Mesothelial cell of epicardium (in vitro differentiated cells): ENCODE measurements at regions not wholly inside any gene's neighbourhood (a gene's known extent, or its start where the extent isn't known, plus 50 kb on each side); places are given as distances from the start of the nearest gene placed in this dataset.

ENCODE experiments used
- DNase-seq, 2 experiments: peaks; one replicate each; pipeline ENCODE4 v3.0.0; 2021; ENCODE audit warnings: low spot score in 2 of 2; ENCODE audit not compliant: unreplicated experiment in 2 of 2
- H3K27ac Mint-ChIP-seq: 2 replicates; pipeline ENCODE4 v1.8.0; 2021; ENCODE audit warnings: mixed read lengths
- H3K27me3 Mint-ChIP-seq: 2 replicates; pipeline ENCODE4 v1.8.0; 2021; ENCODE audit warnings: low read depth, mixed read lengths
- H3K36me3 Mint-ChIP-seq: 2 replicates; pipeline ENCODE4 v1.8.0; 2021; ENCODE audit warnings: mixed read lengths
- H3K4me1 Mint-ChIP-seq: 2 replicates; pipeline ENCODE4 v1.8.0; 2021; ENCODE audit warnings: mixed read lengths
- H3K4me3 Mint-ChIP-seq: 2 replicates; pipeline ENCODE4 v1.8.0; 2021; ENCODE audit warnings: mild to moderate bottlenecking, moderate library complexity, mixed read lengths
- H3K9me3 Mint-ChIP-seq: 2 replicates; pipeline ENCODE4 v1.8.0; 2021; ENCODE audit warnings: mixed read lengths
- TF ChIP-seq, protein P1 (sequence below): fragments of 200-600 bp; sonication (generic); IDR thresholded peaks from one replicate; pipeline ENCODE4 v1.5.0; 2021; ENCODE audit warnings: antibody characterized with exemption; ENCODE audit not compliant: unreplicated experiment

DNA sequence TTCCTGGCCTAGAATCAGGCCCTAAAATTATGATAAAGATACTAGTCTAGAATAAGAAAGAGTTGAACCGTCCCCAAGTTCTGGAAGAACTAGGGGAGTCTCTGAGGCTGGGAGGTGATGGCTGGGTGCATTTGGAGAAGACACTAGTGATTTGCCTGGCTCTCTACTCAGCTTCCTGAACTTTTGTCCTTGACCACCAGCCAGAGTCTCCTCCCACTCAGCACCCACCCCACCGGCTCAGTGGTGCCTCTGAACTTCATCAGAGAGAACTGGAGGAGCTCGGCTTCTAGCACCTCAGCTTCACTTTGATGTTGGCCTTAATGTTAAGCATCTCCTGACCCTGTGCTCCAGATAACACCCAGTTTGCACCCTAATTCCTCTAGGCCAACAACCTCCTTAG is 73.0 kb downstream of the PERP start:
- DNase-seq, result no peak

DNA sequence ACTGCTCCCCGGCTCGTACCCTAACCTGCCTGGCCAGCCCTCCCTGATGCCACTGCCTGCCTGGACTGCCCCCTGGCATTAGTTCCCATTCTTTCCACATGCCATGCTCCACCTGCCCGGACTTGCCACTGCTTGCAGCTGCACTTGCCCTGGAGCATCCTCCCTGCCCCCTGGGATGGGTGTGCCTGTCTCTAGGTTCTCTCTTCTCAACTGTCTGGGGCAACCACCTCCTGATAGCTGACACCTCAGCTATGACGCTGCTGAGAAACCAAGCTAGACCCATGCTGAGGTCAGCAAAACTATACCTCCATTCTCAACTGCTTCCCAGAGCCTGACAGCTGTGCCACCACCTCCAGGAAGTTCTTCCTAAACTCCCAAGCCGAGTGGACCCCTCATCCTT is 72.1 kb downstream of the PERP start:
- no peak overlapping the region for H3K27ac Mint-ChIP-seq
- TF ChIP-seq, protein P1, sequence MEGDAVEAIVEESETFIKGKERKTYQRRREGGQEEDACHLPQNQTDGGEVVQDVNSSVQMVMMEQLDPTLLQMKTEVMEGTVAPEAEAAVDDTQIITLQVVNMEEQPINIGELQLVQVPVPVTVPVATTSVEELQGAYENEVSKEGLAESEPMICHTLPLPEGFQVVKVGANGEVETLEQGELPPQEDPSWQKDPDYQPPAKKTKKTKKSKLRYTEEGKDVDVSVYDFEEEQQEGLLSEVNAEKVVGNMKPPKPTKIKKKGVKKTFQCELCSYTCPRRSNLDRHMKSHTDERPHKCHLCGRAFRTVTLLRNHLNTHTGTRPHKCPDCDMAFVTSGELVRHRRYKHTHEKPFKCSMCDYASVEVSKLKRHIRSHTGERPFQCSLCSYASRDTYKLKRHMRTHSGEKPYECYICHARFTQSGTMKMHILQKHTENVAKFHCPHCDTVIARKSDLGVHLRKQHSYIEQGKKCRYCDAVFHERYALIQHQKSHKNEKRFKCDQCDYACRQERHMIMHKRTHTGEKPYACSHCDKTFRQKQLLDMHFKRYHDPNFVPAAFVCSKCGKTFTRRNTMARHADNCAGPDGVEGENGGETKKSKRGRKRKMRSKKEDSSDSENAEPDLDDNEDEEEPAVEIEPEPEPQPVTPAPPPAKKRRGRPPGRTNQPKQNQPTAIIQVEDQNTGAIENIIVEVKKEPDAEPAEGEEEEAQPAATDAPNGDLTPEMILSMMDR, result no peak
- H3K27me3 Mint-ChIP-seq, result no peaks in the 10 kb centered on the region
- no peak overlapping the region for H3K4me3 Mint-ChIP-seq
- DNase-seq, result no peak
- no peaks in the 10 kb centered on the region for H3K36me3 Mint-ChIP-seq
- peaks cover 3% of the 10 kb centered on the region for H3K4me1 Mint-ChIP-seq
- H3K9me3 Mint-ChIP-seq, result no peaks in the 10 kb centered on the region

More for the DNA sequence above, 73.0 kb downstream of the PERP start:
- Mint-ChIP-seq H3K9me3 (no peaks in the 10 kb centered on the region), H3K4me1 (peaks cover 3% of the 10 kb centered on the region), H3K27ac (no peak overlapping the region), H3K36me3 (no peaks in the 10 kb centered on the region), H3K4me3 (no peak overlapping the region), H3K27me3 (no peaks in the 10 kb centered on the region)
- TF ChIP-seq, protein P1, result no peak

DNA sequence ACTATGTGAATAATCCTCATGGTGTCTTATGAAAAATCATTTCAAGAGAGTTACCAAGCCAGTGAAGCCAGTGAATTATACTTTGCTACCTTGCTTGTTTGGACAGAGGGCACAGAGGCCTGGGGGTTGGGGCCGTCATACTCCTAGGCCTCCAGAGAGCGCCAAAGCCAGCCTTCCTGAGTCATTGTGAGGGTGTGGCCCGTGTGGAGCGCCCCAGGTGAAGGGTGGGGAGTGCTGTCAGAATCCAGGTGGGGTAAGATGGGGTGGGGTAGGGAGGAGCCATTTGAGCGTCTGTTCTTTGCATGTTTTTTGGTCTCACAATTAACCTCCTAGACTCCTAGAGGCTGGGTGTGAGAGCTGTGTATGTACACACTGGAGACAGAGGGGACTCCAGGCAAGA is 71.1 kb downstream of the PERP start:
- peaks cover 3% of the 10 kb centered on the region for H3K4me1 Mint-ChIP-seq
- H3K36me3 Mint-ChIP-seq, result no peaks in the 10 kb centered on the region
- H3K27me3 Mint-ChIP-seq, result no peaks in the 10 kb centered on the region
- H3K4me3 Mint-ChIP-seq, result no peak overlapping the region
- TF ChIP-seq, protein P1, result no peak
- no peak overlapping the region for H3K27ac Mint-ChIP-seq
- no peaks in the 10 kb centered on the region for H3K9me3 Mint-ChIP-seq
- DNase-seq, result no peak

DNA sequence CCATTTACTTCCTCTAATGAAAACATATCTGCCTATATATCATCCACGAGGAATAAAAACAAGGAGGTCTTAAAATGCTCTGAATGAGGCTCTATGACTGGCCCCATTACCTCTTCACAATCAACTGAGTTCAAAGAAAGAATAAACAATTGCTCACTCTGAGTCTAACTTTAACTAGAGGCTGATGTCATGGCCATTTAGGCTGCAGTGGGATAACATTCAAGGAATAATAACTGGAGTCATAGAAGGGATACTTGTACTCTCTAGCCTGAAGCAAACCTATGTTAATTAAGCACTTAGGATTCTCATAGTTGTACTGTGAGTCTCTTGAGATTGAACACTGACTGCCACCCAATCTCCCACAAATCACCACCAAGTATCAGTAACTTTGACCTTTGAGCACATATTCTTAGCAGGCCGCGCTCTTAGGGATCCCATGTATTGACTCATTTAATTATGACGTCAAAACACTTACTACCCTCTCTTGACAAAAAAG is 70.2 kb downstream of the PERP start:
- TF ChIP-seq, protein P1, result no peak
- DNase-seq, result no peak
- Mint-ChIP-seq H3K27me3 (no peaks in the 10 kb centered on the region), H3K27ac (no peak overlapping the region), H3K4me3 (no peak overlapping the region), H3K36me3 (no peaks in the 10 kb centered on the region), H3K4me1 (peaks cover 3% of the 10 kb centered on the region), H3K9me3 (peaks cover 6% of the 10 kb centered on the region)

DNA sequence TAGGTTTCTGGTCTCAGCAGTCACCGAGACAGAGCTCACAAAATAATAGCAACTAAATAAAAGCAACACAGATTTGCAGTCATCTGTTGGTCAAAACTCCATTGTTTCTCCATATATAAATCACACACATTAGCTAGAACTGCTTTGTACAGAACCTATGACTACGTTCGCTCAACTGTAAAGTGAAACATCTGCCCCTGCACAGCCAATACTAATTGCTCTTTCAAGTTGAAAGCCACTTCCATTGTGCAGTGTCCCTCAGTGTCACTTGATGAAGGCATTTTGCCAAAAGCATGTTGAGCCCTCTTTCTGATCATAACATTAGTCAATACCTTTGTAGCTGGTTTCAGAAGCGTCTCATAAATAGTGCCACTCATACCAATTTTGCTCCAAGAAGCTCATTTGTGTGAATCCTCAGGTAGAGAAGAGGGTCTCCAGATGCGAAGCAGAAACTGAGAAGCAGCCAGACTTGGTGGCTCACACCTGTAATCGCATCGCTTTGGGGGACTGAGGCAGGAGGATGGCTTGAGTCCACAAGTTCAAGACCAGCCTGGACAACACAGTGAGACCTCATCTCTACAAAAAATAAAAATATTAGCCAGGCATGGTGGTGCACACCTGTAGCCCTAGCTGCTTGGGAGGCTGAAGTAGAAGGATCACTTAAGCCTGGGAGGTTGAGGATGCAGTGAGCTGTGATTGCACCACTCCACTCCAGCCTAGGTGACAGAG is 68.9 kb downstream of the PERP start:
- TF ChIP-seq, protein P1, result no peak
- H3K4me3 Mint-ChIP-seq, result no peak overlapping the region
- H3K27ac Mint-ChIP-seq, result no peak overlapping the region
- no peaks in the 10 kb centered on the region for H3K36me3 Mint-ChIP-seq
- peaks cover 3% of the 10 kb centered on the region for H3K4me1 Mint-ChIP-seq
- DNase-seq, result no peak
- H3K27me3 Mint-ChIP-seq, result no peaks in the 10 kb centered on the region
- H3K9me3 Mint-ChIP-seq, result peaks cover 12% of the 10 kb centered on the region
